ENCODE measurements at regions not wholly inside any gene's neighbourhood (a gene's known extent, or its start where the extent isn't known, plus 50 kb on each side); places are given as distances from the start of the nearest gene placed in this dataset.

DNA sequence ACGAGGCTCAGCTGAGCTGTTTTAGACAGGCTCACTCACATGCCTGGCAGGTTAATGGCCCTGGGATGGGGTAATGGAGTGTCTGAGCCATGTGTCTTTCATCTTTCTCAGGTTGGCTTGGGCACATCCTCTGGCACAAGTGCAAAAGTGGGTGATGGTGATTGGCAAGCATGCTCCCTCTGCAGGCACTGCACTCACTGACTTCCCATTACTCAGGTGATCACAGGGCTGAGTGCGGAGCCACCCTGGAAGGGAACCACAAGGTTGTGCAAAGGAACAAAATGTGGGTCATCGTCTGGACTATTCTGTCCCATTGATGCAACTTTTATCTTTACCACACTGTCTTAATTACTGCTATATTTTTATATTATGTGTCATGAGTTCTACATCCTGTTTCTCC is 244.1 kb upstream of the AKR1E2 start:
- no peak for DNase-seq (ENCODE audit: low spot score)

DNA sequence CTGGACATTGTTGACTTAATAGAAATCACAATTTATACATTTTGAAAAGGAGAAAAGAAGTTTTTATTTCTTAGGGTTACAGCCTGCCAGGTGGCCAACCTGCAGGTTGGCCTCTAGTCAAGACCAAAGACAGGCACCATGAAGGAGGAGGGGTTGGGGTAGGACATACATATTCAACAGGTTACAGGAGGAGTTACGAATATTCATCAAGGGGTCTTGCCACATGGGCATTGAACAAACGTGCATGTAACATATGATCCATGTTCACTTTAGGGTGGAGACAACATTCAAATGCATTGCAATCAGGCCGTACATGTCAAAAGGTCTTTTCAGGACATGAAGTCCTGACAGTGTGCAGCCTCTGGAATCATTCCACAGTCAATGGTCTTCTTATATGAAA is 246.2 kb upstream of the AKR1E2 start:
- DNase-seq (ENCODE audit: low spot score), result no peak

DNA sequence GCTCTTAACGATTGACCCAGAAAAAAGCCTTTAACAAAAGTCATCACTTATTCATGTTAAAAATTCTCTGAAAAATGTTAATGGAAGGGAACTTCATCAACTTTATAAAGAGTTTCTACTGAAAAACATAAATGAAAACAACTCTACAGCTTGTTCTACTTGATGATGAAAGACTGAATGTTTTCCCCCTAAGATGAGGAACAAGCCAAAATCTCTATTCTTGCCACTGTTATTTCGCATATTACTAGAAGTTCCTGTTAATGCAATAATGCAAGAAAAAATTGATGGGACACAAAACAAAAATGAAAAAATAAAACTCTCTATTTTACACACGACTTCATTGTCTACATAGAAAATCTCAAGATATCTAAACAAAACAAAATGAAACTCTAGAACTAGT is 249.8 kb upstream of the AKR1E2 start:
- no peak for DNase-seq (ENCODE audit: low spot score)

DNA sequence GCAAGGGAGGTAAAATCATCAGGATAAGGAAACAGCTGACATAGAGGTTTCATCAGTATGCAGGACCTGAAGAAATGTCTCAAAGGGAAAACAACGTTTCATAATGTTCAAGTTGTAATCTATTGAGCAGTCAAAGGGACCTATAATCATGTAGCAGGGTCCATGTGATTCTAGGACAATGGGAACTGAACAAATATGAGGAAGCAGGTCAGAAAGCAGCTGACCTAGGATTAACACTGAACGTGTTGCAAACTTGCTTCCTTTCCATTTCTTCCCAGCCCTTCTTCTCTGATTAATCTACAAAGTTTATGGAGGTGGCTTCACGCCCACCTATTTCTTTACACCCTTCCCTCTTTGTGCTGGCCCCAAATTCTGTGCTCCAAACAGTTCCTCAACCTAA is 256.9 kb upstream of the AKR1E2 start:
- DNase-seq (ENCODE audit: low spot score), result no peak

DNA sequence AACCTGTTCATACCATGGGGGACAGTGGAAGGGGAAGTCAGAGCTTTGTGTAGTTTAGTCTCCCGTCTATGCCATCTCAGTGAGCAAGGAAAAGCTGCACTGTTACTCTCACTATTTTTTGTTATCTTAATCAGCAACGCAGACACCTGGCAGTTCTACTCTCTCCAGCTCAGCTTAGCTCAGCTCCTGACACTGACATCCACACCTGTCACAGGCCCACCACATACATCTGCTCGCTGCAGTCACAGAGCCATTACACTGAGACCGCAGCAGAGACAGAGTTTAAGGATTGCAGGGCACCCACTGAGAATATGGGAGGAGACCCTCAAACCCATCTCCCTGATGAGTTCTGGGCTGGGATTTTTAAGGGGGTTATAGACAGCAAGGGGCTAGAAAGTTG is 257.3 kb upstream of the AKR1E2 start:
- DNase-seq (ENCODE audit: low spot score), result no peak

DNA sequence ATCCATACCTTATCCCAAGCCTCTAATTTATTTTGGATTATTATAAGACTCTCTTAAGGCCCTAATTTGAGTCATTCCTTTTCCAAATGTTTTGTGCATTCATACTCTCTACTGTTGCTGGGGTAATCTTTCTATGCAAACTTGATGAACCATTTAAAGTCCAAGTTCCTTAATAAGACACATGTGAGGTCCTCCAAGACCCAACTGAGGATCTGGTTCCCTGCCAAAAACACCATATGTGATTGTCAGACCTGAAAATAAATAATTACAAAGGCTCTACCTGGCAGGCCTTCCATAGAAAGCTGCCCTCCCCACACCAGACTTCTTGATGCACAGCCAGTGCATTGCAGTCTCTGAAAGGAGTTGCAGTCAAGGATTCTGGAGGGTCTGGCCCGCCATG is 257.9 kb upstream of the AKR1E2 start:
- DNase-seq (ENCODE audit: low spot score), result no peak

DNA sequence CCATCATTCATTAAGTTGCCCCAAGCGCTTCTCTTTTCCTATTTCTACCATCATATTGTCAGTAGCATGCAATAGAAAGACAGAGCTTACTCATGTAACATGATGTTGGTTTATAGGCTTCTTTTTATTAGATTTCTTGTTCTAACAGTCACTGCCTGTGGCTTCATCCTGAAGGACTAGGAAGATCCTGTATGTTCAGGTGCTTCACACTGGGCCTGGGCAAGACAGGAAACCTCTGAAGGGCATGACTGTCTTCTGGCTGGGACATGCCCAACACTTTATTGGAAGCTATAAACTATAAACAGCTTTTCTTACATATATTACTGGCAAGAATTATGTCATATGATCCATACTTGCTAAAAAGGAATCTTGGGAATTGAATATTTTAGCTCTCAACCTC is 258.4 kb upstream of the AKR1E2 start:
- no peak for DNase-seq (ENCODE audit: low spot score)

DNA sequence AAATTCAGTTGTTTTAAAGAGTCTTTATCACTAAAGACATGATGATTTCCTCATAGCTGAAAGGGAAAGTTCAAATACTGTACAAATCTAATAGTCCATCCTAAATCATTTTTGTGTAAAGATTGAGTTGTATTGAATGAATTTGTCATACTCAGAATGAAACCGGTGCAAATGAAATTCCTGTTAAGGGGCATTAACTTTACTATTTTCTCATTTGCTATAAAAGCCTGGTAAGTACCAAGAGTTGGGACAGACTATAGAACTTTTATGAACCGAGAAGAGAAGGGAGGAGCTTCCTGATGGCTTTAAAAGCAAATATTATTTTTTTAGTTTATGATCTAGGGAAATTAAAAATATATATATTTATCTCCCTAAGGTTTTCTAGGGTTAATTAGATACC is 260.0 kb upstream of the AKR1E2 start:
- DNase-seq (ENCODE audit: low spot score), result no peak

DNA sequence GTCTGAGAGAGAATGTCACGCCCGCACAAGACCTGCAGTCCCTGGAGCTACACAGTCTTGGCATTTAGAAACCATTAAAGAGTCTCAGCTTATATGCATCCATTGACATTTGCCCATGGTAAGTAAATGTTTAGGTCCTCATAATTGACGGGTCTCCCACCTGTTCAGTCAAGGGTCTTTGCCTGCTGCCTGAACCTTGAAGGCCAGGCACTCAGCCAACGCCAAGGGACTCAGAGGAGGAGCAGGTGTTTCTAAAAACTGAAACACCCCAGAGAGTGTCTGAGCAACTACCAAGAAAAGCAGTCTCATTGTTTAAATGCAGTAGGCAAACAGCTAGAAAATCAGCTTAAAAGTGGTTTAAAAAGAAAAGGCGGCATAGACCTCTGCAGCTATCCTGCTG is 264.7 kb upstream of the AKR1E2 start:
- DNase-seq (ENCODE audit: low spot score), result no peak

DNA sequence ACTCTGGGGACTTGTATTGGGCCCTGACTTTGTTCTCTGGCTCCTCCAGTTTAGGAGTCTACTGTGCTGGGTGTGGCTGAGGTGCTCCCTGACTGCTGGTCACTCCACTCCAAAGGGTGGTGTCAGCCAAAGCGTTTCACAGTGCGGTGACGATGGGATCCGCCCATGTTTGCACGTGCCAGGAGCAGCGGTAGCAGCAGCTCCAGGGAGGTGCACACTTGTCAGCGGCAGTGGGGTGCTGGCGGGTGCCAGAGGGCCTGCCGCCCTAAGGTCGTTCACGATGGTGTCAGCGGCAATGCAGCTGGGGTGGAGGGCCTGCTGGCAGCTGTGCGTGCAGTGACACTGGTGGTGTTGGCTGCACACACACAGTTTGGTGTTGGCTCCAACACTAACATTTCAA is 268.5 kb upstream of the AKR1E2 start:
- no peak for DNase-seq (ENCODE audit: low spot score)

DNA sequence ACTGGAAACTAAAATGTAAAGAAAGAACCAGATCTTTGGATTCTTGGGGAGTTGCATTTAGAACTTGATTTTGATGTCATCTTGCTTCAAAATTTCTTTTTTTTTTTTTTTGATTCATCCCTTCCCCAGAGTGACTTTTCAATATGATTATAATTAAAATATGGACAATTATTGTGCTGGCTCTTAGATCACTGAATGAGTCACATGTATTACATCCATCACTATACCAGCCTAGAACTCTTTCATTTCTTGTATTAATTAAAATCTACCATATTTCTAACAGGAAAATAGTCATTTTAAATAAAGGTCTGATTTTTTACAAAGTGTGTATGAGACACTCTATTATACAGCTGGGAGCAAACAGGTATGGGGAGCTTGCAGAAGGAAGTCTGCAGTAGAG is 269.5 kb upstream of the AKR1E2 start:
- no peak for DNase-seq (ENCODE audit: low spot score)

DNA sequence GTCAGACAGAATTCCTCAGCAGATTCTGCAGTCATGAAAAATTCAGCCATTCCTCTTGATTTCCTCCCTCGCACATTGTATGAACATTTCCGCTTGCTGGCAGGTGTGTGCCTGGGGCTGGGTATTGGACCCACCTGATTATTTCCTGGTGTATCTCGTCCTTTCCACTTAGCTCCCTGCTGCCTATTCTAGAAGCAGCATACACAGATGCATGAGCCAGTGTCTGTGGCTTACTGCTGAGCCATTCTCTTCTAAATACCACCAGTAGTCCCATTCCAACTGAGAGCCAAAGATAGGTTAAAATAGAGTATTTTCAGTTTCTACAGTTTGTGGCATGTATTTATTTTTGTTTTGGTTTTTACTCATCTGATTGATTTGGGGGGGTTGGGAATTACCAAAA is 270.1 kb upstream of the AKR1E2 start:
- no peak for DNase-seq (ENCODE audit: low spot score)

DNA sequence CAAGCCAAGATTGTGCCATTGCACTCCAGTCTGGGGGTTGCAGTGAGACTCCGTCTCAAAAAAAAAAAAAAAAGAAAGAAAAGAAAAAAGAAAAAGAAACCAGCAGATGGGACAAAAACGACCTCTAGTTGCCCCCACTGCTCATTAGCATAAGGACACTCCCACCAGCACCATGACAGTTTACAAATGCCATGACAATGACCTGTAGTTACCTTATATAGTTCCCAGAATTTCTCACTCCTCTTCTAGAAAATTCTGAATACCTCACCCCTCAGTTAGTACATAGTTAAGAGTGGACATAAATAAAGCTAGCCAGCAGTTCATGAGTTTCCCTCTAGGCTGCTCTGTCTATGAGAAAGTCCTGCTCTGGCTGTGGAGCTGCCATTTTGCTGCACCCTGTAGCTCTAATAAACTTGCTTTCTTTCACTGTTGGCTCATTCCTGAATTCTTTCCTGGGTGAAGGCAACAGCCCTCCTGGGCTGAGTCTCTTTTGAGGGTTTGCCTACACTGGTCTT is 276.8 kb upstream of the AKR1E2 start:
- peak; percentile 20 for DNase-seq (ENCODE audit: low spot score)

DNA sequence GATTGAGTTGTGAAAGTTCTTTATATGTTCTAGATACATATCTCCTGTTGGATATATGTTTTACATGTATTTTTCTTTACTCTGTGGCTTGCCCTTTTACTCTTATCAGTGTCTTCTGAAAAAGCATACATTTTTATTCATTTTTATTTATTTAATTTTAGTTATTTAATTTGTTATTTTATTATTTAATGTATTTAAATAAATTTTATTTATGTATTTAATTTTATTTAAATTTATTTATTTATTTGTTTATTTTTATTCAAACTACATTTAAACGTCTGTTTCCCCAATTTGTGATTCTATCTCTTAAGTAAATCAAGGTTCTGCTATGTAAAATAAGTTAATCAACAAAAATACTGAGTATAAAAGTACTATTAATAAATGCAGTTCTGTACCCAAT is 279.1 kb upstream of the AKR1E2 start:
- DNase-seq (ENCODE audit: low spot score), result no peak

DNA sequence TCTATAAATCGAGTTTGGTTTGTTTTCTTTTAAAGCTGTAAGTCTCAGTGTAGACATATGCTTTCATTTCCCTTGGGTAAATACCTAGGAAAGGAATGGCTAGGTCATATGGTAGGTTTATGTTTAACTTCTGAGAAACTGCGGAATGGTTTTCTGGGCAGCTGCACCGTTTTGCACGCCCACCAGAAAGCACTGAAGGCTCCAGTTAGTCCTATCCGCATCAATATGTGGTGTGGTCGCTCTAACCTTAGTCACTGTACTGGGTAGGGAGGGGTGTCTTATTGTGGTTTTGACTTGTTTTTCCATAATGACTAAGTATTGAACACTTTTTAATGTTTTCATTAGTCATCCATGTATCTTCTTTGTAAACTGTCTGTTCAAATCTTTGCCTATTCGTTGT is 279.5 kb upstream of the AKR1E2 start:
- DNase-seq (ENCODE audit: low spot score), result no peak

DNA sequence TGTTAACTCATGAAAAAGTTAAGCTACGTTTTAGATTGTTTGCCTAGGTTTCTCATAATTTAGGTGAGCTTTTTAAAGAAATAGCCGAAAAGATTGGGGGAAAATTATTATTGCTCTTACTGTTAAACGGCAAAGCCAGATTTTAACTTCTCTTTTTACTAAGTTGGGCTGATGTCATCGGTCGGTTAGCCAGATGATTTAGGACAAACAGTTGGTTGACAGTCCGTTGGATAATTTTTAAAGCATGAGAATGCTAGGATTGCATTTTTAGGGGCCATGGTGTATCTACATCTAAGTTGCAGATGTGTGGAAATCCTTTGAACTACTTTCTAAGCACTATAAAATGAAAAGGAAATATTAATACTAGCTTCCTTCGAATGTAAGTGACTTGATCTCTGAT is 280.9 kb upstream of the AKR1E2 start:
- DNase-seq (ENCODE audit: low spot score), result no peak

DNA sequence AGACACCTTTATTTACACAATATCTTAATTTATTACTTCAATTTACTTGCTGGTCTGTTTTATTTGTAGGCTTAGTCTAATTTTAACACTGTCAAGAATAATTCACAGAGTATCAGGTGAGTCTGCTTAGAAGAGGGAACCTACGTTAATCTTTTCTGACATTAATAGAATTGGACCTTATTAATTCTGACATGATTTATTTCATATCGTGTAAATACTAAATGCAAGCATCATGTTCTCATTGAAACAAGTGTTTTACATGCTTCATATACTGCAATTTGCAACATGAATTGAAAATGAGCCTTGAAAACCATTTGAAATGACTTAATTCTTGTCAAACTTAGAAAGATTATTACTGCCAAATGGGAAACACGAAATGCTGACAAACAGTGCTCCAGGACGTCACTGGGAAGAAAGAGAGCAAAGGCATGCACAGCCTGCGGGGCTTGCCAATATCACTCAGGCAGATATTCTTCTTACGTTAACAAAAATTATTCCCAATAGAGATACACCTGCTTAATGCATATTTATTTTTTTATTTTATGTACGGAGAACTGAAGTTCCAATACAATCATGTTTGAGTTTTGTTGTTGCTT is 282.0 kb upstream of the AKR1E2 start:
- no peak for DNase-seq (ENCODE audit: low spot score)

DNA sequence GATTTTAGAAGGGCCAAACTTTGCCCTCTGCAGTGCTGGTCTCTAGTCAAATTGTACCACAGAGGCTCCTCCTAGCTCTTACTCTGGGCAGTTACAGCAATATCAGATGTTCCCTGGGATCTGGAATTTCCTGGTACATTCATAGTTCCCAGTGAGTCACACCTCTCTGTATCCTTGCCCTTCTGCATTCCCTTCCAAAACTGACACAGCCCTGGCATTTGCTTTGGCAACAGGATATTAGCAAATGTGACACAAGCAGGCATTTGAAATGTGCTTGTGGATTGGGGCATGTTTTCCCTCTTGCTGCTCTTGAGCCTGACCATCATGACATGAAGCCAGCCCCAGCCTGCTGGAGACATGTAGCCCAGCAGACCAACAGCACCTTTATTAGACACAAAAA is 284.7 kb upstream of the AKR1E2 start:
- peak; percentile 64 for DNase-seq (ENCODE audit: low spot score)

DNA sequence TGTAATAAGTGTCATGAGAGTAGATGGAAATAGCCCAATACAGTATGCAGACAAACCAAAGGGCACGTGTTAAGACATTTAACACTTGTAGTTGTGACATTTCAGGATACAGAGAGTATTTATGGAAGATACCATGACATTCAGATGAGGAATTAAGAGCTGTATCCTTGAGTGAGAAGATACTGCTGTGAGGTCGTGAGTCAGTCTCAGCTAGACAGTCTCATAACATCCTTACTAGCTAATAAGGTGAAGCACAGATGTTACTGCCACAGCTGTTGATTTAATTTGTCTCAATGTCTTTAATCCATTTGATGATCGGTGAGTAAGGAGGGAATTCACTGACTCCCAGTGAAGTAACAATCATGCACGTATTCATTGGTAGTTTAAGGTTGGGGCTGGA is 288.0 kb upstream of the AKR1E2 start:
- DNase-seq (ENCODE audit: low spot score), result no peak

DNA sequence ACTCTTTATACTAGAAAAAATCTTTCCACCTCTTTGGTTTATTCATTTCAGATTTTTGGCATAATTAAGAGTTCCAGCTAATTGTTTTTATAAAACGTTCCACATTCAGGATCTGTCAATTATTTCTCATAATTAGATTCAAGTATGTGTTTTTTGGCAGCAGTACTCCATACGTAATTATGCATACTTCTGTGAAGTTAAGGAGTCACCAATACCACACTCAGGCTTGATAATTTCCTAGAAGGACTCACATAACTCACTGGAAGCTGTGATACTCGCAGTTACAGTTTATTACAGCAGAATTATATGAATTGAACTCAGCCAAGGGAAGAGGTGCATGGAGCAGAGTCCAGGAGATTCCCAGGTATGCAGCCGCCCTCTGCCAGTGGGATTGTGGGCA is 290.5 kb upstream of the AKR1E2 start:
- DNase-seq (ENCODE audit: low spot score), result no peak

DNA sequence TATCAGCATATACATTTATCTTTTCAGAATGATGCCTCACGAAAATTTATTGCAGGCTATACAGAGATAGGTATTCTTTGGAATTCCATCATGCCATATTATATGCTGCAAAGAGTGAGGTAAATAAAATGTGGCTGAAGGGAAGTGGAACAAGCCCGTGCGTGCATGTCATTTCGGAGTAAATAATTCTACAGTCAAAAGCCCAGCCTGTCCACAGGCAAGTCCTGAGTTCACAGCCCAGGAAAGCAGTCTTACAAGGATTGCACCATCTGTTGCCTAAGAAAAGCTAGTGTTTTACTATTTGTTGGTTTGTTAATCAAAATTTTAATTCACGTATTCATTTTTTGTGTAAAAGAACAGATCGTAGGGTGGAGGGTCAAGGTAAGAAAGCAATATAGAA is 292.4 kb upstream of the AKR1E2 start:
- no peak for DNase-seq (ENCODE audit: low spot score)

DNA sequence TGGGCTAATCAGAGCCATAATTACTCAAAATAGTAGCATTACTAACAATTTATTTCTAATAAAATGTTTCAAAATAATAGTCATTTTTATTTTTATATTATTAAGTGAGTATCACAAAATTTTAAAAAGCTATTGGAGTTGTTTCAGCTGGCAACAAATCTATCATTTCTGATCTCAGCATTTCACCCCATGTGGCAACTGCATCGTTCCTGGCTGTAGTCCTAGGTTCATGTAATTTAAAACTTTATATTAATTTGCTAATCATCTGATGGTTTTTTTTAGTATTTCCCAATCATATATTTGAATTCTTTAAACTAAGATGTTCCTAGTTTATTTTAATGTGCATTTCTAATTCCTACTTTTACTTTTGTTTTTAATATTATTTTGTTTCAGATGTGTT is 293.0 kb upstream of the AKR1E2 start:
- DNase-seq (ENCODE audit: low spot score), result no peak

DNA sequence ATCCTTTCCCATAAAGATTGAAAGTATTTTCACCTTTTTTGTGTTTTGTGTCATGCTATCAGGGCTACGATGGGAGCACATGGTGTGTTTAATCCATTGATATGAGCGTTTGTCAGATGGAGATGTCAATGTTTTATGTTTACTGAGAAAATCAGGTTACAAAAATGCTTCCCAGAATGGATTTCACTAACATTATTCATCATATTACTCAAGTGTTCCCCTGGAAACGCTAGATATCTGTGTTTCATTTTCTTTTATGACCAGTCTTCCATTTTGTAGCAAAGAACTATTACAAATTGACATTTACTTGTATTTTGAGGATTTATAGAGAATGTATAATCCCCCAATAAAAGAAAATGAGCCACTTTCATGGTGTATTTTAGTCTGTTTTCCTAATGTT is 293.5 kb upstream of the AKR1E2 start:
- DNase-seq (ENCODE audit: low spot score), result no peak

DNA sequence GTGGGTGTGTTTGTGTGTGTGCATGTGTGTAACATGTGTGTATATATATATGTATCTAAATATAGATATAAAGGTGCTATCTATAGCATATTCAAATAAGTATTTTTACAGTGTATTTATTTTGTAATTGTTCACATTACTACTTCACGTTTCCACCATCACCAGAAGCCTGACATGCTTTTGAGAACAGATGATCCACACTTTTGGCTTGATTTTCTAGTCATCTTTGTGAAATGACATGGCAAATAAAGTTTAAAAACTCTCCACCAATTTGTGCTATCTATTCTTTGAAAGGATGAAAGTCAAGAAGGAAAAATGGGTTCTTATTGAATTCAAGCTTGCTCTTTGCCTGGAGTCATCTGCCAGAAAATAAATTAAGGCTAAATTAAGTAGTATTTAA is 294.0 kb upstream of the AKR1E2 start:
- no peak for DNase-seq (ENCODE audit: low spot score)

DNA sequence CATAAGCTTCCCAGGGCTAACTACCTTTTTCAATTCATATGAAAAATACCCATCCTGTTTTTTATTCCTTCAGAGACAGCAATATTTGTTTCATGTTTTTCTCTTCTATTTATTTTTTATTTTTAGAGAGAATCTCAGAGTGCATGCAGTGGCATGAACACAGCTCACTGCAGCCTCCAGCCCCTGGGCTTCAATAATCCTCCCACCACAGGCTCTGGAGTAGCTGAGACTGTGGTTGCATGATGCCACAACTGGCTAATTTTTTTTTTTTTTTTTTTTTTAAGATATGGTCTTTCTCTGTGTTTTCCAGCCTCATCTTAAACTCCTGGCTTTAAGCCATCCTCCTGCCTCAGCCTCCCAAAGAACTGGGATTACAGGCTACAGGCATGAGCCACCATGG is 296.7 kb upstream of the AKR1E2 start:
- DNase-seq (ENCODE audit: low spot score), result no peak

Data from H4 (cell line).